ENCODE measurements at regions not wholly inside any gene's neighbourhood (a gene's known extent, or its start where the extent isn't known, plus 50 kb on each side); places are given as distances from the start of the nearest gene placed in this dataset.

DNA sequence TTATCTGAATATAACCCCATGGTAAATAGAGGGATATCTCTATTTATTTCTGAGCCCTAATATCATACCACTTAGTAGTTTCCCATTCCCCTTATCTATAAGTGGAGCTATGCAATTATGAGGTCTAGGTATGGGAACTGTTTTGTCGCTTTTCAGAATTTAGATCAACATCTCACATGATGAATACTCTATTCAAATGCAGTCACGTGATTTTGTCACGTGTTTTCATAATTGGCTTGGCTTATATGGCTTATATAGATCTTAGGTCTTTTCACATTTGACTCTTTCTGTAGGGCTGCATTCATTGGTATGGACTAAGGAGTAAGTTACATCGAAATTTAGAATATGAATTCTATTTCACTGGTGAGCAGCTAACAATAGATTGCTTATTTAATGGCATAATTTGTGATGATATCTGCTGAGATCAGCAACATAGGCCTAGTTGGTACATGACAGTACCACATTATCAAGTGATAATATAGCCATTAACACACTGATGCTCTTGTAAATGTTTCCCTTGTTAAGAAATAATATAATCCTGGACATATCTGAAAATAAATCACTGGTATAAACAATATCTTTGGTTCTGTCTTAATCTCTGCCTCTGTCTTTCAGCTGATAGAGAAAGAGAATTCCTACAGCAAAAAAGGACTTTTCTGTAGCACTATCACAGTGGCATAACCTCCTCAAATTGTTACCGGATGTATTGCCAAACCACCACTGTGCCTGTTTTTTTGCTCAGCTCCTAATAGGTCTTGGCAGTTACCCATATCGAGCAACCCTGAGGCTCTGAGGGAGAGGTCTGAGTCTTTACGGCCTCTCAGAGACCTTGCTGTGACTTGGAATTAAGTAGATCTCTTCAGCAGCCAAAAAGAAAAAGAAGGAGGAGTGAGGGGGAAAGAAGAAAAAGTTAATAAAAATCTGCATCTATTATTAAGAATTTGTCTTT, 357.1 kb downstream of the ZPLD1 start:
- no peak for DNase-seq (ENCODE audit: low read depth)
- no peak overlapping the region for H3K4me3 ChIP-seq (ENCODE audit: low read depth, low read length)
- TF ChIP-seq, protein P1, sequence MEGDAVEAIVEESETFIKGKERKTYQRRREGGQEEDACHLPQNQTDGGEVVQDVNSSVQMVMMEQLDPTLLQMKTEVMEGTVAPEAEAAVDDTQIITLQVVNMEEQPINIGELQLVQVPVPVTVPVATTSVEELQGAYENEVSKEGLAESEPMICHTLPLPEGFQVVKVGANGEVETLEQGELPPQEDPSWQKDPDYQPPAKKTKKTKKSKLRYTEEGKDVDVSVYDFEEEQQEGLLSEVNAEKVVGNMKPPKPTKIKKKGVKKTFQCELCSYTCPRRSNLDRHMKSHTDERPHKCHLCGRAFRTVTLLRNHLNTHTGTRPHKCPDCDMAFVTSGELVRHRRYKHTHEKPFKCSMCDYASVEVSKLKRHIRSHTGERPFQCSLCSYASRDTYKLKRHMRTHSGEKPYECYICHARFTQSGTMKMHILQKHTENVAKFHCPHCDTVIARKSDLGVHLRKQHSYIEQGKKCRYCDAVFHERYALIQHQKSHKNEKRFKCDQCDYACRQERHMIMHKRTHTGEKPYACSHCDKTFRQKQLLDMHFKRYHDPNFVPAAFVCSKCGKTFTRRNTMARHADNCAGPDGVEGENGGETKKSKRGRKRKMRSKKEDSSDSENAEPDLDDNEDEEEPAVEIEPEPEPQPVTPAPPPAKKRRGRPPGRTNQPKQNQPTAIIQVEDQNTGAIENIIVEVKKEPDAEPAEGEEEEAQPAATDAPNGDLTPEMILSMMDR (IDR thresholded peaks at IDR 0.05; ENCODE audit: insufficient read depth, low read depth, low read length, missing control alignments), result no peak

- no peak for DNase-seq (ENCODE audit: low read depth)
- no peak overlapping the region for H3K4me3 ChIP-seq (ENCODE audit: low read depth, low read length)
- TF ChIP-seq, protein P1 (IDR thresholded peaks at IDR 0.05; ENCODE audit: insufficient read depth, low read depth, low read length, missing control alignments), result no peak
These were observed 362.0 kb downstream of the ZPLD1 start for GRCh38 chr3:102796804-102797203.

- no peak for DNase-seq (ENCODE audit: low read depth)
- no peak overlapping the region for H3K4me3 ChIP-seq (ENCODE audit: low read depth, low read length)
- TF ChIP-seq, protein P1 (IDR thresholded peaks at IDR 0.05; ENCODE audit: insufficient read depth, low read depth, low read length, missing control alignments), result no peak
These were observed 368.1 kb downstream of the ZPLD1 start for GRCh38 chr3:102802819-102803420.

- H3K4me3 ChIP-seq (ENCODE audit: low read depth, low read length), result no peak overlapping the region
- no peak for DNase-seq (ENCODE audit: low read depth)
- TF ChIP-seq, protein P1 (IDR thresholded peaks at IDR 0.05; ENCODE audit: insufficient read depth, low read depth, low read length, missing control alignments), result no peak
These were observed 376.1 kb downstream of the ZPLD1 start for GRCh38 chr3:102810937-102811336.

- no peak overlapping the region for H3K4me3 ChIP-seq (ENCODE audit: low read depth, low read length)
- DNase-seq (ENCODE audit: low read depth), result no peak
- TF ChIP-seq, protein P1 (IDR thresholded peaks at IDR 0.05; ENCODE audit: insufficient read depth, low read depth, low read length, missing control alignments), result no peak
These were observed 391.8 kb downstream of the ZPLD1 start for GRCh38 chr3:102826636-102827035.

GRCh38 chr3:102827386-102827785, 392.6 kb downstream of the ZPLD1 start:
- no peak for DNase-seq (ENCODE audit: low read depth)
- TF ChIP-seq, protein P1 (IDR thresholded peaks at IDR 0.05; ENCODE audit: insufficient read depth, low read depth, low read length, missing control alignments), result no peak
- no peak overlapping the region for H3K4me3 ChIP-seq (ENCODE audit: low read depth, low read length)
